ENCODE measurements at regions not wholly inside any gene's neighbourhood (a gene's known extent, or its start where the extent isn't known, plus 50 kb on each side); places are given as distances from the start of the nearest gene placed in this dataset.
A peak's percentile ranks its signal among the peaks of the same experiment; 100 is the strongest.

- H3K27ac ChIP-seq = no peak overlapping the region
- DNase-seq (ENCODE audit: low spot score) = no peak
- TF ChIP-seq CTCF (IDR thresholded peaks at IDR 0.05) = no peak
- H3K4me3 ChIP-seq = no peak overlapping the region
Measured at GRCh38 chr2:241947401-241947800, 77.9 kb downstream of the RTP5 start.

DNA sequence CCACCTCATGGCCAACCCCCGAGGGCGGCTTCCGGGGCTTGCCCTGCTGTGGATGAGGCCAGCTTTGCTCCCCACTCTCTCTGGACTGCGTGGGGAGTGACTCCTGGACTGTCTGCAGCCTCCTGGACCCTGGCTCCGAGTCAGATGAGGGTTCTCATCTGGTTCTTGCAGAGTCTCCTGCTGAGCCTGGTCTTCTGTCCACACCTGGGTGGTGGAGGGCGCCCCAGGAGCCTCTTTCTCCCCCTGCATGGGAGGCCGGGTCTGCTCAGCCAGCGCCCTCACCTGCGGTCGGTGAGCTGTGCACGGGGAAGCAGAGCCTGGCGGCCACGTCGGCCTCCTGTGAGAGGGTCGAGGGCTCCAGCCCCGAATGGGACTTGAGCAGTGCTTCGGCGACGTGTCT is 78.3 kb downstream of the RTP5 start:
- no peak for TF ChIP-seq CTCF (IDR thresholded peaks at IDR 0.05)
- H3K4me3 ChIP-seq = no peak overlapping the region
- no peak overlapping the region for H3K27ac ChIP-seq
- no peak for DNase-seq (ENCODE audit: low spot score)

- Histone ChIP-seq H3K27ac (no peak overlapping the region), H3K4me3 (no peak overlapping the region)
- no peak for DNase-seq (ENCODE audit: low spot score)
- no peak for TF ChIP-seq CTCF (IDR thresholded peaks at IDR 0.05)
Measured at GRCh38 chr2:241948299-241948897, 78.9 kb downstream of the RTP5 start.

- no peak overlapping the region for H3K27ac ChIP-seq
- H3K4me3 ChIP-seq = no peak overlapping the region
- DNase-seq (ENCODE audit: low spot score) = no peak
- no peak for TF ChIP-seq CTCF (IDR thresholded peaks at IDR 0.05)
Measured at GRCh38 chr2:241948901-241949735, 79.6 kb downstream of the RTP5 start.

DNA sequence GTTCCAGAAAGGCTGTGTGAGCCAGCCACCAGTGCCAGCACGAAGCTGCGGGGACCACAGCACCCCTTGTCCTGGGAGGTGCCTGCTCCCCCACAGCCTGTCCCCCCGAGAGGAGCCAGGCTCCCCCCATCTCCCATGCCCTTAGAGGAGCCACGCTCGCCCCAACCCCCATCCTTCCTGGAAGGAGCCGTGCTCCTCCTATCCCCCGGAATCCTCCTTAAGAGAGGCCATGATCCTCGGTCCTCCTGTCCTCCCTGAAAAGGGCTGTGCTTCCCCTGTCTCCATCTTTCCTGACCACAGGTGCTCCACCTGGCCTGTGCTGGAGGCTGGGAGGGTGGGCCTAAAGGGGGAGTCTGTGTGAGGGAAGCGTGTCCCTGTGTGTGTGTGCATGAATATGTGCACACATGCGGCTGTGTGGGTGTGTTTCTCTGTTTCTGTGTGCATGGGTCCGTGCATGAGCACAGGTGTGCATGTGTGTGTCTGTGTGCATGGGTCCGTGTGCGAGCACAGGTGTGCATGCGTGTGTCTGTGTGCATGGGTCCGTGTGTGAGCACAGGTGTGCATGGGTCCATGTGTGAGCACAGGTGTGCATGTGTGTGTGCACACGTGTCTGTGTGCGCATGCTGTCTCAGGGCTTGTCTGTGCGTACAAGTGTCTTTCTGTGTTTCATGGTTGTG is 80.3 kb downstream of the RTP5 start:
- no peak overlapping the region for H3K27ac ChIP-seq
- no peak for DNase-seq (ENCODE audit: low spot score)
- no peak overlapping the region for H3K4me3 ChIP-seq
- no peak for TF ChIP-seq CTCF (IDR thresholded peaks at IDR 0.05)

GRCh38 chr2:241950413-241951315 is 81.1 kb downstream of the RTP5 start:
- no peak overlapping the region for H3K4me3 ChIP-seq
- no peak for DNase-seq (ENCODE audit: low spot score)

More at GRCh38 chr2:241950413-241951315, 81.1 kb downstream of the RTP5 start:
- TF ChIP-seq CTCF (IDR thresholded peaks at IDR 0.05) = peak; percentile 89
- no peak overlapping the region for H3K27ac ChIP-seq
